Peyer's patch (tissue), 4 donors: ENCODE measurements at regions not wholly inside any gene's neighbourhood (a gene's known extent, or its start where the extent isn't known, plus 50 kb on each side); places are given as distances from the start of the nearest gene placed in this dataset.

Experiments used
- CTCF ChIP-seq, 6 experiments: fragments of 450-650 bp in 4 of 6; fragments of 200-600 bp in 2 of 6; sonication (generic) in 1 of 6; IDR thresholded peaks; one replicate each; pipeline ENCODE4 v1.5.1; 2017 to 2019; ENCODE audit warnings: antibody characterized with exemption in 6 of 6, mild to moderate bottlenecking in 3 of 6, moderate library complexity in 1 of 6
- POLR2A ChIP-seq, 2 donors: fragments of 450-650 bp; IDR thresholded peaks; one replicate each; pipeline ENCODE4 v1.5.1; 2017; ENCODE audit warnings: antibody characterized with exemption in 2 of 2, mild to moderate bottlenecking in 2 of 2, moderate library complexity in 2 of 2

- TF ChIP-seq CTCF (IDR thresholded peaks at IDR 0.05) (no peak), POLR2A (IDR thresholded peaks at IDR 0.05) (no peak)
These were observed 54.3 kb upstream of the GPR31 start for GRCh38 chr6:167211881-167212712.
